ENCODE measurements at regions not wholly inside any gene's neighbourhood (a gene's known extent, or its start where the extent isn't known, plus 50 kb on each side); places are given as distances from the start of the nearest gene placed in this dataset.

DNA sequence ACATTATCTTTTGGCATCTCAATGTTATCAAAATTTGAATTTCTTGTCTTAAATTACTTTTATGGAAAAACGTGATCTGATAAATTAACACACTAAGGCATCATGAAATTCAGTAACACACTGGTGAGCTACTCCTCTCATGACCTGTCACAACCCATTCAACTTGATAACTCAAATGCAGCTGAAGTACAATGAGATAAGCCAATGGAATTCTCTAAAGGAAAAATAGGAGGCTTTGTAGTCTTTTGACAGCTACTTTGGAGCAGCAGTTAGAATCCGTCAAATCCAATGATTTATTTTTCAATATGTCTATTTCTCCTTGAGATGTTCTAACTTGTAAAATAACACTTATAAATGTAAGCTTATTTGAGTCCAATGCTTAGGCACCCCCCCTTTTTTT lies 1029.4 kb downstream of the TRHDE start:
- TF ChIP-seq, protein P1, sequence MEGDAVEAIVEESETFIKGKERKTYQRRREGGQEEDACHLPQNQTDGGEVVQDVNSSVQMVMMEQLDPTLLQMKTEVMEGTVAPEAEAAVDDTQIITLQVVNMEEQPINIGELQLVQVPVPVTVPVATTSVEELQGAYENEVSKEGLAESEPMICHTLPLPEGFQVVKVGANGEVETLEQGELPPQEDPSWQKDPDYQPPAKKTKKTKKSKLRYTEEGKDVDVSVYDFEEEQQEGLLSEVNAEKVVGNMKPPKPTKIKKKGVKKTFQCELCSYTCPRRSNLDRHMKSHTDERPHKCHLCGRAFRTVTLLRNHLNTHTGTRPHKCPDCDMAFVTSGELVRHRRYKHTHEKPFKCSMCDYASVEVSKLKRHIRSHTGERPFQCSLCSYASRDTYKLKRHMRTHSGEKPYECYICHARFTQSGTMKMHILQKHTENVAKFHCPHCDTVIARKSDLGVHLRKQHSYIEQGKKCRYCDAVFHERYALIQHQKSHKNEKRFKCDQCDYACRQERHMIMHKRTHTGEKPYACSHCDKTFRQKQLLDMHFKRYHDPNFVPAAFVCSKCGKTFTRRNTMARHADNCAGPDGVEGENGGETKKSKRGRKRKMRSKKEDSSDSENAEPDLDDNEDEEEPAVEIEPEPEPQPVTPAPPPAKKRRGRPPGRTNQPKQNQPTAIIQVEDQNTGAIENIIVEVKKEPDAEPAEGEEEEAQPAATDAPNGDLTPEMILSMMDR (conservative IDR thresholded peaks at IDR 0.05 in 1 of 2, IDR thresholded peaks at IDR 0.05 in 1 of 2; ENCODE audit: extremely low read depth in 1 of 2, insufficient read depth in 1 of 2, low read depth in 1 of 2, low read length in 2 of 2): no peak
- no peak for TF ChIP-seq EZH2 (IDR thresholded peaks at IDR 0.05; ENCODE audit: borderline replicate concordance, low read length)
